HCT116 (cell line): ENCODE measurements at regions not wholly inside any gene's neighbourhood (a gene's known extent, or its start where the extent isn't known, plus 50 kb on each side); places are given as distances from the start of the nearest gene placed in this dataset.

Source experiments
- ATAC-seq: fragments of 200-7000 bp; cut with Tn5 transposase; 2 replicates; pipeline ENCODE4 v1.9.1; 2020; ENCODE audit warnings: mild to moderate bottlenecking, moderate library complexity
- BruUV-seq: library from RNA; stranded (reverse); fragments of 400-500 nt; replicated peaks from 2 replicates; lab custom pipeline; 2021; lab: Mats Ljungman, UMichigan
- CTCF ChIA-PET: fragments of 300-600 bp; sonication (Branson Sonifier 250); formaldehyde crosslinking; loops from one replicate; lab custom pipeline; 2021; ENCODE audit warnings: antibody characterized with exemption; lab: Charles Lee
- POLR2A ChIA-PET: fragments of 300-600, 350-600 bp; sonication (Branson Sonifier 250); formaldehyde crosslinking; loops from one replicate; lab custom pipeline; 2021; ENCODE audit warnings: antibody characterized with exemption; lab: Charles Lee
- RAD21 ChIA-PET, 2 experiments: fragments of 300-600 bp; sonication (Branson Sonifier 250); formaldehyde crosslinking; loops; one replicate each; lab custom pipeline; 2023; ENCODE audit warnings: low total read pairs in 2 of 2; ENCODE audit not compliant: uncharacterized antibody in 2 of 2, unreplicated experiment in 2 of 2, low non-redundant PET in 1 of 2; lab: Charles Lee
- DNase-seq: peaks from one replicate; pipeline ENCODE4 v3.0.0-alpha.2; 2010; ENCODE audit warnings: low read depth, low spot score
- H2AFZ ChIP-seq: fragments of 200-600 bp; shearing (Covaris generic), sonication (generic); 2 replicates; pipeline ENCODE4 v1.6.1; 2017; ENCODE audit warnings: low read depth, mixed run types, mixed read lengths, antibody characterized with exemption, low read length; ENCODE audit not compliant: poor library complexity, severe bottlenecking
- H3K27ac ChIP-seq: 2 replicates; pipeline ENCODE4 v1.5.1; 2012; ENCODE audit warnings: low read depth, low read length
- H3K27me3 ChIP-seq: fragments of 200-600 bp; sonication (generic); 2 replicates; pipeline ENCODE4 v1.6.1; 2016; ENCODE audit warnings: mixed run types, low read length, mixed read lengths; ENCODE audit not compliant: insufficient read depth
- H3K36me3 ChIP-seq, 2 experiments: fragments of 200-500 bp in 1 of 2; fragments of 200-600 bp in 1 of 2; sonication (Bioruptor generic) in 1 of 2; sonication (generic) in 1 of 2; 2 replicates each; pipeline versions ENCODE4 v1.5.1 to v1.6.1; 2014 to 2016; ENCODE audit warnings: low read length in 2 of 2, inconsistent platforms in 1 of 2, mixed read lengths in 1 of 2, mixed run types in 1 of 2; ENCODE audit not compliant: insufficient read depth in 2 of 2, control insufficient read depth in 1 of 2
- H3K4me1 ChIP-seq, 2 experiments: fragments of 200-600 bp in 1 of 2; sonication (generic) in 1 of 2; 2 replicates each; pipeline versions ENCODE4 v1.5.1 to v1.6.1; 2012 to 2017; ENCODE audit warnings: low read length in 2 of 2, inconsistent platforms in 1 of 2, mild to moderate bottlenecking in 1 of 2, mixed read lengths in 1 of 2, mixed run types in 1 of 2, moderate library complexity in 1 of 2; ENCODE audit not compliant: insufficient read depth in 2 of 2, control insufficient read depth in 1 of 2
- H3K4me2 ChIP-seq: fragments of 200-600 bp; sonication (generic); 2 replicates; pipeline ENCODE4 v1.6.1; 2017; ENCODE audit warnings: mixed run types, low read length, mixed read lengths
- H3K4me3 ChIP-seq, 2 experiments: fragments of 200-600 bp in 1 of 2; sonication (generic) in 1 of 2; replicated peaks in 1 of 2; 2 replicates each; pipeline ENCODE4 v1.5.1; 2011 to 2016; ENCODE audit warnings: low read length in 2 of 2, control low read depth in 1 of 2, low read depth in 1 of 2, mild to moderate bottlenecking in 1 of 2, mixed read lengths in 1 of 2, mixed run types in 1 of 2
- H3K79me2 ChIP-seq: fragments of 200-600 bp; sonication (generic); 2 replicates; pipeline ENCODE4 v1.6.1; 2017; ENCODE audit warnings: mild to moderate bottlenecking, mixed run types, low read length, moderate library complexity, mixed read lengths; ENCODE audit not compliant: insufficient read depth
- H3K9ac ChIP-seq: fragments of 200-600 bp; sonication (generic); 2 replicates; pipeline ENCODE4 v1.6.1; 2016; ENCODE audit warnings: low read length, mixed read lengths
- H3K9me2 ChIP-seq: fragments of 200-600 bp; sonication (generic), shearing (Covaris generic); 2 replicates; pipeline ENCODE4 v1.6.1; 2017; ENCODE audit warnings: mixed run types, mild to moderate bottlenecking, moderate library complexity; ENCODE audit not compliant: insufficient read depth
- H3K9me3 ChIP-seq, 2 experiments: fragments of 200-500 bp in 1 of 2; fragments of 200-600 bp in 1 of 2; sonication (Bioruptor generic) in 1 of 2; sonication (generic) in 1 of 2; 2 replicates each; pipeline ENCODE4 v1.6.1; 2014 to 2017; ENCODE audit warnings: low read length in 2 of 2, mixed read lengths in 2 of 2, inconsistent platforms in 1 of 2, low read depth in 1 of 2, mild to moderate bottlenecking in 1 of 2, mixed run types in 1 of 2, moderate library complexity in 1 of 2; ENCODE audit not compliant: control insufficient read depth in 1 of 2, insufficient read depth in 1 of 2
- H4K20me1 ChIP-seq: fragments of 200-600 bp; sonication (generic), shearing (Covaris generic); 2 replicates; pipeline ENCODE4 v1.6.1; 2017; ENCODE audit warnings: mixed run types, mild to moderate bottlenecking, moderate library complexity; ENCODE audit not compliant: insufficient read depth
- EGR1 ChIP-seq: IDR thresholded peaks from 2 replicates; pipeline ENCODE4 v1.6.1; 2012; ENCODE audit warnings: low read depth
- EZH2 ChIP-seq: fragments of 200-600 bp; sonication (generic); IDR thresholded peaks from 2 replicates; pipeline ENCODE4 v1.6.1; 2017; ENCODE audit warnings: antibody characterized with exemption, mixed run types
- EZH2phosphoT487 ChIP-seq: fragments of 200-600 bp; IDR thresholded peaks from 2 replicates; pipeline ENCODE4 v1.6.1; 2018; ENCODE audit warnings: antibody characterized with exemption, borderline replicate concordance
- POLR2AphosphoS5 ChIP-seq: IDR thresholded peaks from 2 replicates; pipeline ENCODE4 v1.6.1; 2011; ENCODE audit warnings: mild to moderate bottlenecking, low read depth, low read length, moderate library complexity
- RAD21 ChIP-seq: IDR thresholded peaks from 2 replicates; pipeline ENCODE4 v1.6.1; 2012; ENCODE audit warnings: low read depth, mild to moderate bottlenecking
- ZFX ChIP-seq: fragments of 450-650 bp; IDR thresholded peaks from 2 replicates; pipeline ENCODE4 v1.6.1; 2017
- intact Hi-C: fragments of 100-400 bp; cut with micrococcal nuclease; formaldehyde crosslinking; loops from 2 replicates; pipeline ENCODE4 v1.10.0; 2022
- TF ChIP-seq, protein P1 (sequence below): IDR thresholded peaks from 2 replicates; pipeline ENCODE4 v1.6.1; 2011; ENCODE audit warnings: mild to moderate bottlenecking, low read length, moderate library complexity; ENCODE audit not compliant: insufficient replicate concordance; ENCODE audit errors: extremely low read depth
- TF ChIP-seq, protein P2 (sequence below), 3 experiments: fragments of 200-600 bp in 1 of 3; sonication (generic) in 1 of 3; IDR thresholded peaks in 2 of 3; conservative IDR thresholded peaks in 1 of 3; 2 replicates each; pipeline ENCODE4 v1.5.1; 2012 to 2017; ENCODE audit warnings: low read depth in 2 of 3, low read length in 2 of 3, antibody characterized with exemption in 1 of 3, borderline replicate concordance in 1 of 3, control low read depth in 1 of 3, mild to moderate bottlenecking in 1 of 3, mixed read lengths in 1 of 3, mixed run types in 1 of 3, moderate library complexity in 1 of 3; ENCODE audit not compliant: insufficient read depth in 1 of 3
- TF ChIP-seq, protein P3 (sequence below): IDR thresholded peaks from 2 replicates; pipeline ENCODE4 v1.6.1; 2012

DNA sequence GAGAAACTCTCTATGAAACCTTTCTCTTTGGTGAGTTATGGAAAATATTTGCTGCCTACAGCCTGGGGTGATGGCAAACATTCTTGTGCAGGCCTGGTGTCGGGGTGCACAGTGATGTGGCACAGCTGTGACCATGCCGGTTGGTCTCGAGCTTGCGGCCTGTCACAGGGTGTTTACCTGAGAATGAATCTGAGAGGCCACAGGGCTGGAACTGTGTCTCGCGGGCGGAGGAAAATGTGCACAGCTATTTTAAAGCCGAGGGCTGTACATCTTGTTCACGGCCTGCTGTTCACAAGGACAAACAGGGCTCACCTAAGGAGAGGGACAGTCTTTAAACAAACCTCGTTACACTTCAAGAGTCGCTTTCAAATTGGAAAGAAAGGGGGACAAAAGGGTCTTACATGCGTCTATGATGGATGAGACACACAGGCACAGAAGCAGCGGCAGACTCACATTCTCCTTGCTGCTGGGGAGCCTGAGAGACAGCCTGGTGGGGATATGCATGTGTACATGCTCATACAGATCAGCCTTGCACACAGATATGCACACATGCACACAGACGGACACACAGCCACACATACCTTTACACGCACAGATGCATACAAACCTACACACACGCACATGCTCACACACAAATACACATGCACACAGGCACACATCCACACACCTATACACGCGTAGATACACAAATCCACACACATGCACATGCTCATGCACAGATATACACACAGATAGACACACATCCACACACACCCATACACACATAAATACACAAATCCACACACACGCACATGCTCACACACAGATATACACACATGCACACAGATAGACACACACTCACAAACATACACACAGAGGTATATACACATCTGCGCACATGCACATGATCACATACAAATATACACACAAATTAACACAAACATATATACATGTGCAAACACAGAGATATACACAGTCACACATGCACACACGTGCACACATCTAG, 69.6 kb upstream of the FOXA2 start (continued):
- TF ChIP-seq, protein P1, sequence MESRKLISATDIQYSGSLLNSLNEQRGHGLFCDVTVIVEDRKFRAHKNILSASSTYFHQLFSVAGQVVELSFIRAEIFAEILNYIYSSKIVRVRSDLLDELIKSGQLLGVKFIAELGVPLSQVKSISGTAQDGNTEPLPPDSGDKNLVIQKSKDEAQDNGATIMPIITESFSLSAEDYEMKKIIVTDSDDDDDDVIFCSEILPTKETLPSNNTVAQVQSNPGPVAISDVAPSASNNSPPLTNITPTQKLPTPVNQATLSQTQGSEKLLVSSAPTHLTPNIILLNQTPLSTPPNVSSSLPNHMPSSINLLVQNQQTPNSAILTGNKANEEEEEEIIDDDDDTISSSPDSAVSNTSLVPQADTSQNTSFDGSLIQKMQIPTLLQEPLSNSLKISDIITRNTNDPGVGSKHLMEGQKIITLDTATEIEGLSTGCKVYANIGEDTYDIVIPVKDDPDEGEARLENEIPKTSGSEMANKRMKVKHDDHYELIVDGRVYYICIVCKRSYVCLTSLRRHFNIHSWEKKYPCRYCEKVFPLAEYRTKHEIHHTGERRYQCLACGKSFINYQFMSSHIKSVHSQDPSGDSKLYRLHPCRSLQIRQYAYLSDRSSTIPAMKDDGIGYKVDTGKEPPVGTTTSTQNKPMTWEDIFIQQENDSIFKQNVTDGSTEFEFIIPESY: no peak
- no peak for TF ChIP-seq EGR1
- no peak for TF ChIP-seq ZFX
- no peak for TF ChIP-seq POLR2AphosphoS5
- TF ChIP-seq, all 23 proteins: peak for 0

DNA sequence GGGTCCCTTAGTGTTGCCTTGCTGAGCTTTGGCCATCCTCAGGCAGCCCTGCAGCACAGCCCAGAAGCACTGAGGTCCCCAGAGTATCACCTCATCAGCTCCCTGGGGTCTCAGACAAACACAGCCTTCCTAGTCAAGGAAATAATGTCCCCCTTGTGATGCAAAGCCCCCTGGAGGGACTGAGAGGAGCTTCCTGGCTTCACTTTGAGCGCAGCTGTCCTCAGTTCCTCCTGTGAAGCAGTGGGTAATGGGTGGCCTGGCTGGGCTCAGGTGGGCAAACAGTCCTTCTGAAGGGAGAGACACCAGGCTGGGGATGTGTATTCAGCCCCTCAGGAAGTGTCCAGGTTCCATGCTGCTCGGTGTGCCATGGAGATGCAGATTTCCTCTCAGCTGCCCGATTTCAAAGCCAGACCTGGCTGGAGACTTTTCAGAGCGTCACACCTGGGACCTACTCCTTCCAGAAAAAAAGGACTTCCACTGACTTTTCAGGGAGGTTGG, 79.2 kb upstream of the FOXA2 start:
- POLR2A ChIA-PET: no interaction called here
- ATAC-seq (no peak), DNase-seq (no peak)
- no peaks in the 10 kb centered on the region for H3K9me3 ChIP-seq
- H3K4me2 ChIP-seq: no peak overlapping the region
- TF ChIP-seq EZH2 (no peak), POLR2AphosphoS5 (no peak), RAD21 (no peak), ZFX (no peak), EZH2phosphoT487 (no peak)
- TF ChIP-seq, protein P2, sequence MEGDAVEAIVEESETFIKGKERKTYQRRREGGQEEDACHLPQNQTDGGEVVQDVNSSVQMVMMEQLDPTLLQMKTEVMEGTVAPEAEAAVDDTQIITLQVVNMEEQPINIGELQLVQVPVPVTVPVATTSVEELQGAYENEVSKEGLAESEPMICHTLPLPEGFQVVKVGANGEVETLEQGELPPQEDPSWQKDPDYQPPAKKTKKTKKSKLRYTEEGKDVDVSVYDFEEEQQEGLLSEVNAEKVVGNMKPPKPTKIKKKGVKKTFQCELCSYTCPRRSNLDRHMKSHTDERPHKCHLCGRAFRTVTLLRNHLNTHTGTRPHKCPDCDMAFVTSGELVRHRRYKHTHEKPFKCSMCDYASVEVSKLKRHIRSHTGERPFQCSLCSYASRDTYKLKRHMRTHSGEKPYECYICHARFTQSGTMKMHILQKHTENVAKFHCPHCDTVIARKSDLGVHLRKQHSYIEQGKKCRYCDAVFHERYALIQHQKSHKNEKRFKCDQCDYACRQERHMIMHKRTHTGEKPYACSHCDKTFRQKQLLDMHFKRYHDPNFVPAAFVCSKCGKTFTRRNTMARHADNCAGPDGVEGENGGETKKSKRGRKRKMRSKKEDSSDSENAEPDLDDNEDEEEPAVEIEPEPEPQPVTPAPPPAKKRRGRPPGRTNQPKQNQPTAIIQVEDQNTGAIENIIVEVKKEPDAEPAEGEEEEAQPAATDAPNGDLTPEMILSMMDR (IDR thresholded peaks at IDR 0.05 in 2 of 3, conservative IDR thresholded peaks at IDR 0.05 in 1 of 3; ENCODE audit: borderline replicate concordance in 1 of 3, insufficient read depth in 1 of 3, low read depth in 2 of 3, low read length in 2 of 3): no peak
- TF ChIP-seq, protein P3, sequence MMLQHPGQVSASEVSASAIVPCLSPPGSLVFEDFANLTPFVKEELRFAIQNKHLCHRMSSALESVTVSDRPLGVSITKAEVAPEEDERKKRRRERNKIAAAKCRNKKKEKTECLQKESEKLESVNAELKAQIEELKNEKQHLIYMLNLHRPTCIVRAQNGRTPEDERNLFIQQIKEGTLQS: no peak
- CTCF ChIA-PET: no interaction called here
- H4K20me1 ChIP-seq: no peaks in the 10 kb centered on the region
- no peak overlapping the region for H3K27ac ChIP-seq
- H3K9me2 ChIP-seq: no peaks in the 10 kb centered on the region
- H3K4me3 ChIP-seq: no peak overlapping the region
- no peaks in the 10 kb centered on the region for H3K36me3 ChIP-seq
- H2AFZ ChIP-seq: no peak overlapping the region
- RAD21 ChIA-PET: no interaction called here
- BruUV-seq: no TSS peak
- H3K9ac ChIP-seq: no peak overlapping the region
- intact Hi-C loops: no loop called here
- H3K27me3 ChIP-seq: peaks cover under 1% of the 10 kb centered on the region; the same call in 1 of the 2 replicates
- H3K4me1 ChIP-seq: no peaks in the 10 kb centered on the region
- no peaks in the 10 kb centered on the region for H3K79me2 ChIP-seq
